ENCODE measurements at regions not wholly inside any gene's neighbourhood (a gene's known extent, or its start where the extent isn't known, plus 50 kb on each side); places are given as distances from the start of the nearest gene placed in this dataset.

DNA sequence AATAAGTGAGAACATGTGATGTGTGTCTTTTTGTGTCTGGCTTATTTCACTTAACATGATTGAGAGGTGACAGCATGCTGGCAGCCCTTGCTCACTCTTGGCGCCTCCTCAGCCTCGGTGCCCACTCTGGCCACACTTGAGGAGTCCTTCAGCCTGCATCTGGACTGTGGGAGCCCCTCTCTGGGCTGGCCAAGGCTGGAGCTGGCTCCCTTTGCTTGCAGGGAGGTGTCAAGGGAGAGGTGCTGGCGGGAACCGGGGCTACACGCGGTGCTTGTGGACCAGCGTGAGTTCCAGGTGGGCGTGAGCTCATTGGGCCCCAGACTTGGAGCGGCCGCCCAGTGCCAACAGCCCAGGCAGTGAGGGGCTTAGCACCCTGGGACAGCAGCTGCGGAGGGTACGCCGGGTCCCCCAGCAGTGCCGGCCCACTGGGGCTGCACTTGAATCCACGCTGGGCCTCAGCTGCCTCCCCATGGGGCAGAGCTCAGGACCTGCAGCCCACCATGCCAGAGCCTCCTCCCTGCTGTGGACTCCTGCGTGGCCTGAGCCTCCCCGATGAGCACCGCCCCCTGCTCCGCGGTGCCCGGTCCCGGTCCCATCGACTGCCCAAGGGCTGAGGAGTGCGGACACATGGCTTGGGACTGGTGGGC, 658.6 kb downstream of the GRXCR1 start:
- Histone ChIP-seq H3K4me1 (ENCODE audit: control insufficient read depth, extremely low read depth, insufficient read depth, low read length) (no peaks in the 10 kb centered on the region), H2AFZ (ENCODE audit: low read depth, low read length) (no peak overlapping the region), H3K9me3 (replicated peaks; ENCODE audit: control insufficient read depth, insufficient read depth, low read length) (no peaks in the 10 kb centered on the region), H3K4me3 (replicated peaks in 1 of 3; ENCODE audit: insufficient read depth in 1 of 3, low read depth in 1 of 3, low read length in 3 of 3) (no peak overlapping the region), H3K4me2 (ENCODE audit: insufficient read depth, low read length) (no peak overlapping the region), H3K9me1 (replicated peaks; ENCODE audit: control insufficient read depth, extremely low read depth, insufficient read depth, low read length) (no peaks in the 10 kb centered on the region), H3K36me3 (ENCODE audit: control insufficient read depth in 2 of 2, extremely low read depth in 1 of 2, insufficient read depth in 2 of 2, low read length in 2 of 2) (no peaks in the 10 kb centered on the region), H3K27me3 (ENCODE audit: control insufficient read depth in 2 of 2, insufficient read depth in 2 of 2, low read length in 2 of 2) (no peaks in the 10 kb centered on the region), H3K9ac (replicated peaks; ENCODE audit: extremely low read depth, insufficient read depth, low read length) (no peak overlapping the region), H4K20me1 (replicated peaks; ENCODE audit: control insufficient read depth, extremely low read depth, insufficient read depth, low read length) (no peaks in the 10 kb centered on the region), H3K79me2 (ENCODE audit: control insufficient read depth, insufficient read depth, low read length) (no peaks in the 10 kb centered on the region), H3K27ac (ENCODE audit: insufficient read depth, low read depth, low read length) (no peak overlapping the region)
- no TSS peak for BruUV-seq (replicated peaks)
- DNase-seq (ENCODE audit: low read depth, low spot score) (no peak), FAIRE-seq (no peak)
- ChIA-PET POLR2A (no interaction called here), CTCF (no interaction called here)
- intact Hi-C loops (cut with micrococcal nuclease), result no loop called here
- TF ChIP-seq POLR2A (IDR thresholded peaks at IDR 0.05; ENCODE audit: low read depth, low read length) (no peak), GATA2 (IDR thresholded peaks at IDR 0.05; ENCODE audit: insufficient read depth, insufficient read length, low read depth, low read length) (no peak)
- dilution Hi-C loops (cut with MboI; ENCODE audit: extremely low pct_ligation_motif_present, low sequenced_read_pairs), result no loop called here

DNA sequence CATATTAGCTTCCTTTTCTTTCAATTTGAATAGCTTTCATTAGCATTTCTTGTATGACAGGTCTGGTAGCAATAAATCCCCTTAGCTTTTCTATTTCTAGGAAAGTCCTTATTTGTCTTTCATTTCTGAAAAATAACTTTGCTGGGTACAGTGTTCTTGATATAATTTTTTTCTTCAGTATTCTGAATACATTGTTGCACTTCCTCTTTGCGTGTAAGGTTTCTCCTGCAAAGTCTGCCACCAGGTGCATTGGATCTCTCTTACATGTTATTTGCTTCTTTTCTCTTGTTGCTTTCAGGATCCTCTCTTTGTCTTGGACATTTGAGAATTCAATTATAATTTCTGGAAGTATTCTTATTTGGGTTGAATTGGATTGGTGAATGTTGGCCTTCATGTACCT, 663.7 kb downstream of the GRXCR1 start:
- H3K4me2 ChIP-seq (ENCODE audit: insufficient read depth, low read length), result no peak overlapping the region
- DNase-seq (ENCODE audit: low read depth, low spot score) (no peak), FAIRE-seq (no peak)
- no peaks in the 10 kb centered on the region for H4K20me1 ChIP-seq (replicated peaks; ENCODE audit: control insufficient read depth, extremely low read depth, insufficient read depth, low read length)
- no peaks in the 10 kb centered on the region for H3K4me1 ChIP-seq (ENCODE audit: control insufficient read depth, extremely low read depth, insufficient read depth, low read length)
- peaks cover 6% of the 10 kb centered on the region for H3K9me3 ChIP-seq (replicated peaks; ENCODE audit: control insufficient read depth, insufficient read depth, low read length)
- H3K36me3 ChIP-seq (ENCODE audit: control insufficient read depth in 2 of 2, extremely low read depth in 1 of 2, insufficient read depth in 2 of 2, low read length in 2 of 2), result no peaks in the 10 kb centered on the region
- H3K9ac ChIP-seq (replicated peaks; ENCODE audit: extremely low read depth, insufficient read depth, low read length), result no peak overlapping the region
- ChIA-PET CTCF (no interaction called here), POLR2A (no interaction called here)
- no peak overlapping the region for H2AFZ ChIP-seq (ENCODE audit: low read depth, low read length)
- H3K27me3 ChIP-seq (ENCODE audit: control insufficient read depth in 2 of 2, insufficient read depth in 2 of 2, low read length in 2 of 2), result no peaks in the 10 kb centered on the region
- no peak for TF ChIP-seq MAX (IDR thresholded peaks at IDR 0.05; ENCODE audit: insufficient read depth, insufficient read length)
- TF ChIP-seq CTCF (IDR thresholded peaks at IDR 0.05; ENCODE audit: extremely low read depth in 1 of 2, insufficient read depth in 1 of 2, low read depth in 1 of 2, low read length in 2 of 2), result no peak
- TF ChIP-seq GATA2 (IDR thresholded peaks at IDR 0.05; ENCODE audit: insufficient read depth, insufficient read length, low read depth, low read length), result no peak
- TF ChIP-seq JUN (IDR thresholded peaks at IDR 0.05; ENCODE audit: borderline replicate concordance, insufficient read depth, insufficient read length, low read depth), result no peak
- TF ChIP-seq EZH2 (IDR thresholded peaks at IDR 0.05; ENCODE audit: borderline replicate concordance, low read depth, low read length, severe bottlenecking), result no peak
- no peak for TF ChIP-seq MYC (IDR thresholded peaks at IDR 0.05; ENCODE audit: low read depth, low read length)
- TF ChIP-seq FOS (IDR thresholded peaks at IDR 0.05; ENCODE audit: borderline replicate concordance, insufficient read depth, low read length), result no peak
- no peak for TF ChIP-seq POLR2A (IDR thresholded peaks at IDR 0.05; ENCODE audit: low read depth, low read length)
- no peak for TF ChIP-seq POLR2AphosphoS5 (IDR thresholded peaks at IDR 0.05; ENCODE audit: insufficient read depth, low read depth, low read length)
- intact Hi-C loops (cut with micrococcal nuclease) (no loop called here), dilution Hi-C loops (cut with MboI; ENCODE audit: extremely low pct_ligation_motif_present, low sequenced_read_pairs) (no loop called here)
- H3K9me1 ChIP-seq (replicated peaks; ENCODE audit: control insufficient read depth, extremely low read depth, insufficient read depth, low read length), result no peaks in the 10 kb centered on the region
- no peak overlapping the region for H3K4me3 ChIP-seq (replicated peaks in 1 of 3; ENCODE audit: insufficient read depth in 1 of 3, low read depth in 1 of 3, low read length in 3 of 3)
- no peaks in the 10 kb centered on the region for H3K79me2 ChIP-seq (ENCODE audit: control insufficient read depth, insufficient read depth, low read length)
- no TSS peak for BruUV-seq (replicated peaks)
- H3K27ac ChIP-seq (ENCODE audit: insufficient read depth, low read depth, low read length), result no peak overlapping the region
